ENCODE measurements at regions not wholly inside any gene's neighbourhood (a gene's known extent, or its start where the extent isn't known, plus 50 kb on each side); places are given as distances from the start of the nearest gene placed in this dataset.
A peak's percentile ranks its signal among the peaks of the same experiment; 100 is the strongest.

DNA sequence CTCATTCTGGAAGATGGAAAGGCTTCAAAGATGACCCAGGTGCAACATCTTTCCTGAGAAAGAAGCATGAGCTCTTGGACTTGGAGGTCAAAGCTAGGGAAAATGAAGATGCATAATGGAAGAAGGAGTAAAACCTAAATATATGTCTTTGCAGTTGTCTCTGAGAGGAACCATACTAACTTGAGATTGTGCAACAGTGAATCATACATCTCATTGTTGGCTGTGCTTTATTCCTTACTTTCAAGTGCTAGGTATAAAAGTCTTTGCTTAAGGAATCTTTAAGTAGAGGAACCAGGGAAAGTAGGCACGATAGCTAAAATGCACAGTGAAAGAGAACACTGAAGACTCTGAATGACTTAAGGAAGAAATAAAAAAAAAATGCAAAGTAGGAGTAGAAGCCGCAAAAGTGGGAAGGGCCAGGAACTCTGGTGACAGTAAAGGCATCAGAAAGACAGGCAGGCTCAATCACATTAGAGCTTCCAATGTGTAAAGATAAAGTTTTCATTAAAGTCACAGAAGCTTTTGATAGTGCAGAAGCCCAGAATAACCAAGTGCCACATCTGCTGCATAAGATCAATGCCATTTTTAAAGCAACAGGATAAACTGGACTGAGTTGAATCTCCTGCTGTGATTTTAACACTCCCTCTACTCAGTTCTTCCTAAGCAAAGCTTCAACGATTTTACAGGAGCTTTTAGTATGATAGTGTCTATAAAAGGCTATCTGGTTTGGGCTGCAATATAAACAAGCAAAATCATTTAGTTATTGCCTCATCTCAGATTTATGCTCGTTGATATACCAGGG lies 432.3 kb upstream of the EDIL3 start:
- Histone ChIP-seq H3K4me3 (ENCODE audit: extremely low read depth in 1 of 4, insufficient read depth in 2 of 4, low read depth in 3 of 4, low read length in 4 of 4) (no peak overlapping the region), H3K9me3 (ENCODE audit: insufficient read depth in 2 of 2, low read depth in 1 of 2, low read length in 1 of 2) (peaks cover 0 to 4% of the 10 kb centered on the region in 2 experiments; a peak in 1 of 4 replicates), H3K27me3 (replicated peaks in 1 of 4; ENCODE audit: control insufficient read depth in 3 of 4, extremely low read depth in 1 of 4, insufficient read depth in 3 of 4, low read length in 3 of 4) (no peaks in the 10 kb centered on the region), H3K4ac (replicated peaks; ENCODE audit: insufficient read length, low read depth, low read length) (no peak overlapping the region), H4K8ac (ENCODE audit: extremely low read depth, insufficient read depth, low read length) (no peak overlapping the region), H2BK5ac (ENCODE audit: low read depth, low read length) (no peak overlapping the region), H3K9ac (replicated peaks in 1 of 4; ENCODE audit: extremely low read depth in 1 of 4, low read depth in 3 of 4, low read length in 3 of 4) (no peak overlapping the region), H2AFZ (ENCODE audit: low read length) (peak overlapping the region; percentile 21; the same call in 1 of the 2 replicates), H3K23ac (ENCODE audit: insufficient read length) (no peak overlapping the region), H2AK5ac (ENCODE audit: low read depth, low read length) (no peak overlapping the region), H3K14ac (ENCODE audit: insufficient read length) (no peak overlapping the region), H3K4me2 (ENCODE audit: insufficient read depth in 1 of 2, low read depth in 2 of 2, low read length in 2 of 2) (no peak overlapping the region), H4K5ac (ENCODE audit: insufficient read length, low read depth, low read length) (no peak overlapping the region), H3K23me2 (ENCODE audit: low read depth, low read length) (no peaks in the 10 kb centered on the region), H3K79me2 (ENCODE audit: control insufficient read depth in 1 of 2, insufficient read depth in 2 of 2, low read length in 2 of 2) (no peaks in the 10 kb centered on the region), H2BK15ac (ENCODE audit: low read length) (no peak overlapping the region), H2BK20ac (ENCODE audit: low read length) (no peak overlapping the region), H2BK120ac (replicated peaks; ENCODE audit: low read depth, low read length) (no peak overlapping the region), H3K36me3 (ENCODE audit: control insufficient read depth in 2 of 4, insufficient read depth in 4 of 4, low read length in 3 of 4) (no peaks in the 10 kb centered on the region), H3K27ac (ENCODE audit: low read depth, low read length) (no peak overlapping the region), H4K91ac (replicated peaks; ENCODE audit: insufficient read length, low read length) (no peak overlapping the region), H4K20me1 (replicated peaks in 1 of 2; ENCODE audit: control insufficient read depth in 1 of 2, insufficient read depth in 2 of 2, low read length in 2 of 2) (no peaks in the 10 kb centered on the region), H3K56ac (replicated peaks; ENCODE audit: insufficient read length, low read depth, low read length) (no peak overlapping the region), H3K18ac (ENCODE audit: extremely low read depth, low read length) (no peak overlapping the region), H3K79me1 (ENCODE audit: low read depth, low read length) (no peaks in the 10 kb centered on the region), H3K4me1 (replicated peaks in 1 of 4; ENCODE audit: control insufficient read depth in 3 of 4, insufficient read depth in 4 of 4, low read length in 3 of 4) (peaks cover 0 to 2% (median under 1%) of the 10 kb centered on the region in 4 experiments; a peak in 1 of 7 replicates), H2BK12ac (ENCODE audit: low read depth, low read length) (no peak overlapping the region)
- TF ChIP-seq CEBPB (IDR thresholded peaks at IDR 0.05; ENCODE audit: low read depth, low read length) (0 out of 2 replicates have a peak, but pooled peaks have one; percentile 49), RNF2 (IDR thresholded peaks at IDR 0.05; ENCODE audit: borderline replicate concordance, low read depth, low read length, missing control alignments, poor library complexity, severe bottlenecking) (no peak), CTBP2 (IDR thresholded peaks at IDR 0.05; ENCODE audit: borderline replicate concordance, insufficient read depth, insufficient read length, low read length) (no peak), FOSL1 (IDR thresholded peaks at IDR 0.05; ENCODE audit: insufficient read depth, low read depth, low read length) (no peak)
- FAIRE-seq (no peak), DNase-seq (ENCODE audit: low read depth in 1 of 2, low spot score in 2 of 2) (no peak)
- WGBS, 2 experiments (ENCODE audit: extremely low coverage in 1 of 2, insufficient coverage in 1 of 2, insufficient read length in 1 of 2, insufficient replicate concordance in 2 of 2, low coverage in 1 of 2, low lambda C conversion rate in 2 of 2, missing lambda C conversion rate in 1 of 2) = 87% methylated on average over 4 of the region's 4 CpGs; no CpG with 5 or more reads in 1 of the 2 experiments
- ChIA-PET POLR2A (ENCODE audit: partially characterized antibody) (interaction anchor here (0.6 kb wide), 2 partner anchors 171 to 1095 kb away, joined by 3 read pairs; no protein-coding TSS in a partner anchor), CTCF (ENCODE audit: partially characterized antibody) (interaction anchor here (0.6 to 0.9 kb wide), 4 partner anchors 20 to 292 kb away, joined by 3 read pairs; no protein-coding TSS in a partner anchor)

All from H1 (cell line).